ENCODE measurements at regions not wholly inside any gene's neighbourhood (a gene's known extent, or its start where the extent isn't known, plus 50 kb on each side); places are given as distances from the start of the nearest gene placed in this dataset.

DNA sequence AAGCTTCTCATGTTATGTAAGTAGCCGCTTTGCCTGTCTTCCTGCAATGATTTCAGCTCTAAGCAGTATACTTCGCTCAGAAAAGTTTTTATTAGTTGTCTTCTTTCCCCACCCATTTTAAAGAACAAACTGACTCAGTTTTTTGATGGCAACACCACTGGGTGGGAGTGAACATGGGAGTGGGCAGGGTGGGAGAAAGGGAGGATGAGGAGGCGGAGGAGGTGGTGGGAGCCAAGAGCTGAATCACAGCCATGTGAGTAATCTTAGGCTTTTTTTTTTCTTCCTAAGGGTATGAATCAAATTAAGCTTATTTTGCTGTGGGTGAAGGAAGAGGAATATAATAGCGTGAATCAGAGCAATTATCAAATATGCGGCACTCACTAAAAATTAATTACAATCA, 574.3 kb upstream of the DIPK2B start:
- TF ChIP-seq, protein P1, sequence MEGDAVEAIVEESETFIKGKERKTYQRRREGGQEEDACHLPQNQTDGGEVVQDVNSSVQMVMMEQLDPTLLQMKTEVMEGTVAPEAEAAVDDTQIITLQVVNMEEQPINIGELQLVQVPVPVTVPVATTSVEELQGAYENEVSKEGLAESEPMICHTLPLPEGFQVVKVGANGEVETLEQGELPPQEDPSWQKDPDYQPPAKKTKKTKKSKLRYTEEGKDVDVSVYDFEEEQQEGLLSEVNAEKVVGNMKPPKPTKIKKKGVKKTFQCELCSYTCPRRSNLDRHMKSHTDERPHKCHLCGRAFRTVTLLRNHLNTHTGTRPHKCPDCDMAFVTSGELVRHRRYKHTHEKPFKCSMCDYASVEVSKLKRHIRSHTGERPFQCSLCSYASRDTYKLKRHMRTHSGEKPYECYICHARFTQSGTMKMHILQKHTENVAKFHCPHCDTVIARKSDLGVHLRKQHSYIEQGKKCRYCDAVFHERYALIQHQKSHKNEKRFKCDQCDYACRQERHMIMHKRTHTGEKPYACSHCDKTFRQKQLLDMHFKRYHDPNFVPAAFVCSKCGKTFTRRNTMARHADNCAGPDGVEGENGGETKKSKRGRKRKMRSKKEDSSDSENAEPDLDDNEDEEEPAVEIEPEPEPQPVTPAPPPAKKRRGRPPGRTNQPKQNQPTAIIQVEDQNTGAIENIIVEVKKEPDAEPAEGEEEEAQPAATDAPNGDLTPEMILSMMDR (IDR thresholded peaks at IDR 0.05; ENCODE audit: low read depth, low read length): no peak
- no peak for TF ChIP-seq POLR2A (IDR thresholded peaks at IDR 0.05; ENCODE audit: extremely low read depth, insufficient read length)

All from NB4 (cell line).